KMS-11 (cell line): ENCODE measurements at regions not wholly inside any gene's neighbourhood (a gene's known extent, or its start where the extent isn't known, plus 50 kb on each side); places are given as distances from the start of the nearest gene placed in this dataset.

Source experiments
- H2AFZ ChIP-seq: fragments of 200-600 bp; sonication (generic); 2 replicates; pipeline ENCODE4 v1.6.1; 2016; ENCODE audit warnings: antibody characterized with exemption, mixed run types, low read depth
- H3K27ac ChIP-seq: fragments of 200-600 bp; sonication (generic); 2 replicates; pipeline ENCODE4 v1.6.1; 2016; ENCODE audit warnings: mild to moderate bottlenecking, mixed run types
- H3K27me3 ChIP-seq: fragments of 200-600 bp; sonication (generic); 2 replicates; pipeline ENCODE4 v1.6.1; 2017; ENCODE audit warnings: mild to moderate bottlenecking, low read depth, mixed run types, moderate library complexity; ENCODE audit not compliant: insufficient read depth
- H3K36me3 ChIP-seq: fragments of 200-600 bp; sonication (generic); 2 replicates; pipeline ENCODE4 v1.6.1; 2017; ENCODE audit warnings: mild to moderate bottlenecking, mixed run types; ENCODE audit not compliant: insufficient read depth
- H3K4me1 ChIP-seq: fragments of 200-600 bp; sonication (generic); 2 replicates; pipeline ENCODE4 v1.6.1; 2016; ENCODE audit warnings: mild to moderate bottlenecking, low read depth, mixed run types; ENCODE audit not compliant: poor library complexity, severe bottlenecking
- H3K4me2 ChIP-seq: fragments of 200-600 bp; sonication (generic); 2 replicates; pipeline ENCODE4 v1.7.0; 2016; ENCODE audit warnings: mild to moderate bottlenecking, mixed run types
- H3K4me3 ChIP-seq: fragments of 200-600 bp; sonication (generic); IDR thresholded peaks from 2 replicates; pipeline ENCODE4 v1.6.1; 2017; ENCODE audit warnings: low read depth, low read length, mixed read lengths; ENCODE audit not compliant: insufficient read depth
- H3K79me2 ChIP-seq: fragments of 200-600 bp; sonication (generic); 2 replicates; pipeline ENCODE4 v1.6.1; 2016; ENCODE audit warnings: low read depth, mixed run types; ENCODE audit not compliant: insufficient read depth
- H3K9ac ChIP-seq: fragments of 200-600 bp; sonication (generic); 2 replicates; pipeline ENCODE4 v1.6.1; 2016; ENCODE audit warnings: mild to moderate bottlenecking, mixed run types
- H4K20me1 ChIP-seq: fragments of 200-600 bp; sonication (generic); 2 replicates; pipeline ENCODE4 v1.6.1; 2016; ENCODE audit warnings: mild to moderate bottlenecking, mixed run types; ENCODE audit not compliant: insufficient read depth
- TF ChIP-seq, protein P1 (sequence below): fragments of 200-600 bp; sonication (generic); conservative IDR thresholded peaks from 2 replicates; pipeline ENCODE4 v1.6.1; 2017; ENCODE audit warnings: low read depth, mild to moderate bottlenecking, antibody characterized with exemption, low read length, moderate library complexity, mixed read lengths

DNA sequence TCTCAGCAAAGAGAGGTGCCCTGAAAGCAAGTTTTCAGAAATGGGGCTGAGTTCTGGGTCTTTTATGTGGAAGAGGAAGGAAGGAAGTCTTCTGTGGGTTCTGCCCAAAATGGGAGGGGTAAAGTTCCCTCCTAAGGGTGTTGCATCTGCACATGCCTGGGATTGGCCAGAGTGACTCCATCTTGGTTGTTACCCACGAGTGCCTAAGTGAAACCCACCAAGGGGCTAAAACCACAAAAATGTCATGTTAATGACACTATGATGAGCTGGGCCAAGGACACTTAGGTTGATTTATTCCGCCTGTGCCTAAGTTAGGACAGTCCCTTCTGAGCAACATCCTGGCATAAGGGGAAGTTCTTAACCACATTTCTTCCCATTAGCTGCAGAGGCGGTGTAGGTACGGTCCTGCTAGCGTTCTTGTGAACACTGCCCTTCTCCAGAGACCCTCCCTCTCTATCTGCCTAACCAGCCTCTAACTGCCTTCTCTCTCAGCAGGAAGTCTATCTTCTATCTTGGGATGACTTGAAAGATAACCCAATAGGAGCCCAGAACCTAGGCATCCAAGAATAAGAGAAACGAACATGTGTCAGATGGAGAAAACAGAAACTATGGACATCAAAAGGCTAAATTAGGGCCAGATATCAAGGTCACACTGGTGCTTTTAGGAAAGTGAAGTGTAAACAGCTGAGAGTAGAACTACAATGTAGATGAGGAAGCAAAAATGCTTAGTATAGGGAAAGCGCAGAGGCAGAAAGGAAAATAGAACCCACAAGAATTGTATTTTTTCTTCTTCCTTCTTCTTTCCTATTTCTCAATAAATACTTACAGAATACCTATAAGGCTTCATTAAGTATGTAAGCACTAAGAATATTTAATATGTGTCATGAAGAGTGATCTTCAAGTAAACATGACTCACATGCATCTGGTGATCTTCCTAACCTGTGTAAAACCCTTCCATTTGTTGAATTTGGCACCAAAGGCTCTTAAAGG lies 104.2 kb upstream of the AMN1 start:
- no peaks in the 10 kb centered on the region for H3K36me3 ChIP-seq
- H3K4me1 ChIP-seq = no peaks in the 10 kb centered on the region
- H3K9ac ChIP-seq = no peak overlapping the region
- no peak overlapping the region for H3K4me2 ChIP-seq
- H4K20me1 ChIP-seq = no peaks in the 10 kb centered on the region
- H2AFZ ChIP-seq = no peak overlapping the region
- TF ChIP-seq, protein P1, sequence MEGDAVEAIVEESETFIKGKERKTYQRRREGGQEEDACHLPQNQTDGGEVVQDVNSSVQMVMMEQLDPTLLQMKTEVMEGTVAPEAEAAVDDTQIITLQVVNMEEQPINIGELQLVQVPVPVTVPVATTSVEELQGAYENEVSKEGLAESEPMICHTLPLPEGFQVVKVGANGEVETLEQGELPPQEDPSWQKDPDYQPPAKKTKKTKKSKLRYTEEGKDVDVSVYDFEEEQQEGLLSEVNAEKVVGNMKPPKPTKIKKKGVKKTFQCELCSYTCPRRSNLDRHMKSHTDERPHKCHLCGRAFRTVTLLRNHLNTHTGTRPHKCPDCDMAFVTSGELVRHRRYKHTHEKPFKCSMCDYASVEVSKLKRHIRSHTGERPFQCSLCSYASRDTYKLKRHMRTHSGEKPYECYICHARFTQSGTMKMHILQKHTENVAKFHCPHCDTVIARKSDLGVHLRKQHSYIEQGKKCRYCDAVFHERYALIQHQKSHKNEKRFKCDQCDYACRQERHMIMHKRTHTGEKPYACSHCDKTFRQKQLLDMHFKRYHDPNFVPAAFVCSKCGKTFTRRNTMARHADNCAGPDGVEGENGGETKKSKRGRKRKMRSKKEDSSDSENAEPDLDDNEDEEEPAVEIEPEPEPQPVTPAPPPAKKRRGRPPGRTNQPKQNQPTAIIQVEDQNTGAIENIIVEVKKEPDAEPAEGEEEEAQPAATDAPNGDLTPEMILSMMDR = no peak
- no peak overlapping the region for H3K27ac ChIP-seq
- no peak overlapping the region for H3K4me3 ChIP-seq
- H3K27me3 ChIP-seq = no peaks in the 10 kb centered on the region
- no peaks in the 10 kb centered on the region for H3K79me2 ChIP-seq

DNA sequence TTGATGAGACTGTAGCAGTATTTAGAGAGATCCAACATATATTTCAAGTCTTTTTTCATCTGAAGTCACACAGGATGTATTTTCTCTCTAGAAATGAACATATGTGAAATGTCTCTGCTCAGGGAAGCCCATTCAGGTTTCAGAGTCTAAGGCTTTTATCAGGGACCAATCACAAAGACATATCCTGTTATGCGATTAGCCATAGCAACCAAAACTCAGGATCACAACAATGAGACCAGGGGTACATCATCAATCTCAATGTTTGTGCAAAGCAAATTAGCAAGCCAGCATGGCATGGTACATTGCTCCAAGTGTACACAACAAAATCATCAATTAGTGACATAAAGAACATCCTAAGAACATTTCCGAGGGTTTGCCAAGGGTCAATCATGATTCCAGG lies 99.2 kb upstream of the AMN1 start:
- H3K4me3 ChIP-seq = no peak overlapping the region
- TF ChIP-seq, protein P1 = no peak
- H3K9ac ChIP-seq = no peak overlapping the region
- H3K79me2 ChIP-seq = no peaks in the 10 kb centered on the region
- no peaks in the 10 kb centered on the region for H3K27me3 ChIP-seq
- no peak overlapping the region for H2AFZ ChIP-seq
- H3K36me3 ChIP-seq = no peaks in the 10 kb centered on the region
- H3K4me2 ChIP-seq = no peak overlapping the region
- H3K4me1 ChIP-seq = no peaks in the 10 kb centered on the region
- H4K20me1 ChIP-seq = no peaks in the 10 kb centered on the region
- no peak overlapping the region for H3K27ac ChIP-seq

DNA sequence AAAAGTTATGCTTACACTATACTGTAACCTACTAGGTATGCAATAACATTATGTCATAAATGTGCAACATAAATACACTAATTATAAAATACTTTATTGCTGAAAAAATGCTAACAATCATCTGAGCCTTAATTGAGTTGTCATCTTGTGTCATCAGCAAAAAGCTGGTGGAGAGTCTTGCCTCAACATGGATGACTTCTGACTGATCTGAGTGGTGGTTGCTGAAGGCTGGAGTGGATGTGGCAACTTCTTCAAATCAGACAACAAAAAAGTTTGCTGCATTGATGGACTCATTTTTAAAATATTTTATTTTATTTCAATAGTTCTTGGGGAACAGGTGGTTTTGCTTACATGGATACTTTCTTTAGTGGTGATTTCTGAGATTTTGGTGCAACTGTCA lies 93.9 kb upstream of the AMN1 start:
- TF ChIP-seq, protein P1 = no peak
- Histone ChIP-seq H3K4me3 (no peak overlapping the region), H3K4me1 (no peaks in the 10 kb centered on the region), H3K79me2 (no peaks in the 10 kb centered on the region), H2AFZ (no peak overlapping the region), H3K4me2 (no peak overlapping the region), H4K20me1 (no peaks in the 10 kb centered on the region), H3K36me3 (no peaks in the 10 kb centered on the region), H3K27ac (no peak overlapping the region), H3K9ac (no peak overlapping the region), H3K27me3 (no peaks in the 10 kb centered on the region)

DNA sequence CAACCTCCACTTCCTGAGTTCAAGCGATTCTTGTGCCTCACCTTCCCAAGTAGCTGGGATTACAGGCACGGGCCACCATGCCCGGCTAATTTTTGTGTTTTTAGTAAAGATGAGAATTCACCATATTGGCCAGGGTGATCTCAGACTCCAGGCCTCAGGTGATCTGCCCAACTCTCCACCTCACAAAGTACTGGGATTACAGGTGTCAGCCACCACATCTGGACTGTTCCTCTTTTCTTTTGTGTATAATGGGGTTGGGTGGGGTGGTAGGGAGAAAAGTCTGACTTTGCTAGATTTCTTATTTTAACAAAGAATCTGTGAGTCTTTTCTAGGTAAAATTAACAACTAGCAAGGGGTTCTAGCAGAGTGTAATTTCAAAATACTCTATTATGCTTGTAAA lies 92.7 kb upstream of the AMN1 start:
- no peaks in the 10 kb centered on the region for H3K27me3 ChIP-seq
- H3K4me1 ChIP-seq = no peaks in the 10 kb centered on the region
- no peak overlapping the region for H3K27ac ChIP-seq
- no peaks in the 10 kb centered on the region for H4K20me1 ChIP-seq
- H2AFZ ChIP-seq = no peak overlapping the region
- no peak overlapping the region for H3K4me3 ChIP-seq
- H3K79me2 ChIP-seq = no peaks in the 10 kb centered on the region
- TF ChIP-seq, protein P1 = no peak
- no peak overlapping the region for H3K9ac ChIP-seq
- H3K36me3 ChIP-seq = no peaks in the 10 kb centered on the region
- H3K4me2 ChIP-seq = no peak overlapping the region
